ENCODE measurements at regions not wholly inside any gene's neighbourhood (a gene's known extent, or its start where the extent isn't known, plus 50 kb on each side); places are given as distances from the start of the nearest gene placed in this dataset.

DNA sequence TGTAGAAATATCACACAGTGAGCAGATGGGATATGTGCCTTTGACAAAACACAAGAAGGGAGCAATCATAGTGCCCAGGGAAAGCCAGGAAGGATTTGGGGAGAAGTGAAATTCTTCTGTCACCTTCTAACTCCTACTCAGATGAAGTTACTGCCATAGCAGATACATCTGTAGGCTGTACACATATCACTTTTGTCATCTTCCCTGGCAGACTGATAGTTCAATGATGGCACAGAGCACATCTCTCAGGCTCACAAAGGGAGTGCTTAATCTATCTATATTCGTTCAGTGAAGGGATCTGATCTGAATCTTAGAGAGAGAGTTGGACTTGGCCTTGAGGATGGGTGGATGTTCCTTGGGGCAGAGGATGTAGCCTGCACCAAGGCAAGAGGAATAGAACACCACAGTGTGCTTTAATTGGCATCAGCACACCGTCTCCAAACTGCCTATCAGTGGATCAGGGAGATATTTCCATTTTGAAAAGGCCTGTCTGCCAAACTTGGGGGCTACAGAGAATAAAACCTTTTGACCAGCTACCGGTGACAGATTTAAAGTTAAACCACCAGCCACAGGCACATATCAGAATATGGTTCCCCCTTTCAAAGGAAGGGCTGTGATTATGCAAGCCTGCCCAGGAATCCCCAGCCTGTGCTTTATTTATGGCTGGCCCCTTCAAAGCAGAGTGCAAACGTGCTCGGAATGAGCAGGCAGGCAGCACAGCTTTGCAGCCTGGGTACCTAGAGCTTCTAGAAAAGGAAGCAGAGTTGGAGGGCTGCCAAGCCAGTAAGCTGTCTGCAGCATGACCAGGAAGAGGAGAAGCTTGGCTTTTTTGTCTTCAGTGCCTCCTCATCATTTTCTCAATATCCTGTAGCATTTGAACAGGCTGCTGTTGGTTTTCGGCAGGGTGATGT, 165.5 kb upstream of the DYRK2 start:
- TF ChIP-seq, protein P1, sequence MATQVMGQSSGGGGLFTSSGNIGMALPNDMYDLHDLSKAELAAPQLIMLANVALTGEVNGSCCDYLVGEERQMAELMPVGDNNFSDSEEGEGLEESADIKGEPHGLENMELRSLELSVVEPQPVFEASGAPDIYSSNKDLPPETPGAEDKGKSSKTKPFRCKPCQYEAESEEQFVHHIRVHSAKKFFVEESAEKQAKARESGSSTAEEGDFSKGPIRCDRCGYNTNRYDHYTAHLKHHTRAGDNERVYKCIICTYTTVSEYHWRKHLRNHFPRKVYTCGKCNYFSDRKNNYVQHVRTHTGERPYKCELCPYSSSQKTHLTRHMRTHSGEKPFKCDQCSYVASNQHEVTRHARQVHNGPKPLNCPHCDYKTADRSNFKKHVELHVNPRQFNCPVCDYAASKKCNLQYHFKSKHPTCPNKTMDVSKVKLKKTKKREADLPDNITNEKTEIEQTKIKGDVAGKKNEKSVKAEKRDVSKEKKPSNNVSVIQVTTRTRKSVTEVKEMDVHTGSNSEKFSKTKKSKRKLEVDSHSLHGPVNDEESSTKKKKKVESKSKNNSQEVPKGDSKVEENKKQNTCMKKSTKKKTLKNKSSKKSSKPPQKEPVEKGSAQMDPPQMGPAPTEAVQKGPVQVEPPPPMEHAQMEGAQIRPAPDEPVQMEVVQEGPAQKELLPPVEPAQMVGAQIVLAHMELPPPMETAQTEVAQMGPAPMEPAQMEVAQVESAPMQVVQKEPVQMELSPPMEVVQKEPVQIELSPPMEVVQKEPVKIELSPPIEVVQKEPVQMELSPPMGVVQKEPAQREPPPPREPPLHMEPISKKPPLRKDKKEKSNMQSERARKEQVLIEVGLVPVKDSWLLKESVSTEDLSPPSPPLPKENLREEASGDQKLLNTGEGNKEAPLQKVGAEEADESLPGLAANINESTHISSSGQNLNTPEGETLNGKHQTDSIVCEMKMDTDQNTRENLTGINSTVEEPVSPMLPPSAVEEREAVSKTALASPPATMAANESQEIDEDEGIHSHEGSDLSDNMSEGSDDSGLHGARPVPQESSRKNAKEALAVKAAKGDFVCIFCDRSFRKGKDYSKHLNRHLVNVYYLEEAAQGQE (IDR thresholded peaks at IDR 0.05; ENCODE audit: low read depth) = no peak
- no peak for TF ChIP-seq YY1 (IDR thresholded peaks at IDR 0.05; ENCODE audit: low read depth)
- TF ChIP-seq NFIC (IDR thresholded peaks at IDR 0.05) = peak; percentile 57; the same call in 1 of the 2 replicates
- TF ChIP-seq ZBTB7A (IDR thresholded peaks at IDR 0.05; ENCODE audit: low read depth) = no peak
- 0 out of 2 replicates have a peak, but pooled peaks have one; percentile 17 for TF ChIP-seq MAX (IDR thresholded peaks at IDR 0.05)

DNA sequence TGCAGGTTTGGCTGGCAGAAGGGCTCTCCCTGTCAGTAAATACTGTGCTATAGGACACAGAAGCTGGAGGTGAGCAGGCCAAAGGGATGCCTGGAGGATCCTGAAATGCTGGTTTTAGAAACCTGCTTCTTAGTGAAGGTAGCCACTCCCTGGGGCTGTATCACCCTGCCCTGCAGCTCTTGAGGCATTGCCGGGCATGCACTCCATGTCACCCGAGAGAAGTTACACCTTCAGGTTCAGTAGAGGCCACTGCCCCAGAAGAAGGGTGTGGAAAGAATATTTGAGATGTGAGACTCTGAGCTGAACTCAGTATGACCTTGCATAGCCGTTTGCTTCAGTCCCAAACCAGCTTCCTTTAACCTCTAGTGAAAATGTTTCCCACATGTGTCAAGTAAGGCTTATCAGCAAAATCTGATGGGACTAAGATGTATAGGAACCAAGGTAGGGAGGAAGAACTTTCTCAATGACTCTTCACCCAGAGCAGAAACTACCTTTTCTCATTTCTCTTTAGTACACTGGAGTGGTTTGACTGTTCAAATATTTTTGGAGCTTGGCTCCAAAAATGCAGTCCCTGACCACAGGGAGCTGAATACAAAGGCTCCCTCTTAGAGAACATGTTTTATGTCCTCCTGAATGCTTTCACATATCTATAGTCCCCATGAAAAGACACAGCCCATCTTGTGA, 164.5 kb upstream of the DYRK2 start:
- no peak for TF ChIP-seq CEBPB (IDR thresholded peaks at IDR 0.05)
- no peak for TF ChIP-seq USF1 (IDR thresholded peaks at IDR 0.05)
- TF ChIP-seq NFIC (IDR thresholded peaks at IDR 0.05) = no peak
- TF ChIP-seq CREB1 (IDR thresholded peaks at IDR 0.05; ENCODE audit: low read depth) = no peak
- TF ChIP-seq MAX (IDR thresholded peaks at IDR 0.05) = no peak
- no peak for TF ChIP-seq EGR1 (IDR thresholded peaks at IDR 0.05)
- no peak for TF ChIP-seq YY1 (IDR thresholded peaks at IDR 0.05; ENCODE audit: low read depth)
- no peak for TF ChIP-seq ZBTB7A (IDR thresholded peaks at IDR 0.05; ENCODE audit: low read depth)
- TF ChIP-seq RAD21 (IDR thresholded peaks at IDR 0.05; ENCODE audit: low read depth) = no peak
- no peak for TF ChIP-seq FOXM1 (IDR thresholded peaks at IDR 0.05; ENCODE audit: borderline replicate concordance, low read depth)
- TF ChIP-seq TCF12 (IDR thresholded peaks at IDR 0.05; ENCODE audit: low read depth) = no peak
- TF ChIP-seq, protein P1 (IDR thresholded peaks at IDR 0.05; ENCODE audit: low read depth) = no peak
- TF ChIP-seq TAF1 (IDR thresholded peaks at IDR 0.05; ENCODE audit: low read depth) = no peak

DNA sequence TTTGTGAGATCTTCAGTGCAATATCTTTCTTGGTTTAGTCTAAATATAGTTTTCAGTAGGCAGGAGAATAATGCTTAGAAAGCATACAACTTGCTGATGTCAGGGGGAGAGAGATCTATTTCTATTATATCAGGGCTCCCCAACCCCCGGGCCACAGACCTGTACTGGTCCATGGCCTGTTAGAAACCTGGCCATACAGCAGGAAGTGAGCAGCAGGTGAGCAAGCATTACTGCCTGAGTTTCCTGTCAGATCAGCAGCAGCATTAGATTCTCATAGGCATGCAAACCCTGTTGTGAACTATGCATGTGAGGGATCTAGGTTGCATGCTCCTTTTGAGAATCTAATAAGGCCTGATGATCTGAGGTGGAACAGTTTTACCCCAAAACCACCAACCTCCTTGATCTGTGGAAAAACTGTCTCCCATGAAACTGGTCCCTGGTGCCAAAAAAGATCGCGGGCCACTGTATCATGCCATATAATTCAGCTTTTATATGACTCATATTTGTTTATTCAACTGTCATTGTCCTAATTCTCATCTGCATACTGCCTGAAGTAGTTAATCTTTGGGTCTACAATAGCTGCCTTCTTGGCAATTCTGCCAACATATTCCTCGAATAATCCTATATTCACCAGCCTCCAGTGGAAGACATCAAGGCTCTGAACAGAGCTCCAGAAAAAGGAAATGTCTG, 163.6 kb upstream of the DYRK2 start:
- TF ChIP-seq FOXM1 (IDR thresholded peaks at IDR 0.05; ENCODE audit: borderline replicate concordance, low read depth) (no peak), YY1 (IDR thresholded peaks at IDR 0.05; ENCODE audit: low read depth) (no peak), RAD21 (IDR thresholded peaks at IDR 0.05; ENCODE audit: low read depth) (no peak), TAF1 (IDR thresholded peaks at IDR 0.05; ENCODE audit: low read depth) (no peak), TCF12 (IDR thresholded peaks at IDR 0.05; ENCODE audit: low read depth) (no peak), TEAD4 (IDR thresholded peaks at IDR 0.05) (no peak), USF1 (IDR thresholded peaks at IDR 0.05) (no peak), EP300 (IDR thresholded peaks at IDR 0.05; ENCODE audit: borderline replicate concordance) (no peak), NFIC (IDR thresholded peaks at IDR 0.05) (no peak), MAX (IDR thresholded peaks at IDR 0.05) (no peak), CEBPB (IDR thresholded peaks at IDR 0.05) (no peak), CREB1 (IDR thresholded peaks at IDR 0.05; ENCODE audit: low read depth) (no peak)
- TF ChIP-seq, protein P1 (IDR thresholded peaks at IDR 0.05; ENCODE audit: low read depth) = no peak

All from Ishikawa (cell line).